Spleen (tissue), 7 donors: ENCODE measurements at regions not wholly inside any gene's neighbourhood (a gene's known extent, or its start where the extent isn't known, plus 50 kb on each side); places are given as distances from the start of the nearest gene placed in this dataset.
"Not testable (repeated sequence)": the region's sequence is repeated elsewhere in the genome, so short reads cannot be mapped to it uniquely, and the experiment has no call there.

Experiments
- POLR2A ChIP-seq, 3 donors: fragments of 450-650 bp; IDR thresholded peaks; one replicate each; pipeline ENCODE4 v1.5.1; 2017; ENCODE audit warnings: antibody characterized with exemption in 3 of 3, mild to moderate bottlenecking in 1 of 3
- POLR2AphosphoS5 ChIP-seq, 3 donors: sonication (generic); formaldehyde crosslinking; IDR thresholded peaks; one replicate each; pipeline ENCODE4 v1.5.1; 2017; ENCODE audit warnings: antibody characterized with exemption in 3 of 3
- TF ChIP-seq, protein P1 (sequence below), 11 experiments: fragments of 200-600 bp in 7 of 11; fragments of 450-650 bp in 4 of 11; sonication (generic) in 4 of 11; IDR thresholded peaks in 8 of 11; conservative IDR thresholded peaks in 3 of 11; 1 replicate in 7 of 11; 2 replicates in 4 of 11; pipeline versions ENCODE4 v1.4.0 to v1.8.0; 2016 to 2021; ENCODE audit warnings: antibody characterized with exemption in 11 of 11, inconsistent platforms in 4 of 11, mild to moderate bottlenecking in 1 of 11
- donor health status: DM: no; HTN: no; CAD: no; lungs with moderate emphysema.
- donor health status: DM: no; HTN: no; CAD: no.
- donor health status: DM: no; HTN: no; CAD: no.

DNA sequence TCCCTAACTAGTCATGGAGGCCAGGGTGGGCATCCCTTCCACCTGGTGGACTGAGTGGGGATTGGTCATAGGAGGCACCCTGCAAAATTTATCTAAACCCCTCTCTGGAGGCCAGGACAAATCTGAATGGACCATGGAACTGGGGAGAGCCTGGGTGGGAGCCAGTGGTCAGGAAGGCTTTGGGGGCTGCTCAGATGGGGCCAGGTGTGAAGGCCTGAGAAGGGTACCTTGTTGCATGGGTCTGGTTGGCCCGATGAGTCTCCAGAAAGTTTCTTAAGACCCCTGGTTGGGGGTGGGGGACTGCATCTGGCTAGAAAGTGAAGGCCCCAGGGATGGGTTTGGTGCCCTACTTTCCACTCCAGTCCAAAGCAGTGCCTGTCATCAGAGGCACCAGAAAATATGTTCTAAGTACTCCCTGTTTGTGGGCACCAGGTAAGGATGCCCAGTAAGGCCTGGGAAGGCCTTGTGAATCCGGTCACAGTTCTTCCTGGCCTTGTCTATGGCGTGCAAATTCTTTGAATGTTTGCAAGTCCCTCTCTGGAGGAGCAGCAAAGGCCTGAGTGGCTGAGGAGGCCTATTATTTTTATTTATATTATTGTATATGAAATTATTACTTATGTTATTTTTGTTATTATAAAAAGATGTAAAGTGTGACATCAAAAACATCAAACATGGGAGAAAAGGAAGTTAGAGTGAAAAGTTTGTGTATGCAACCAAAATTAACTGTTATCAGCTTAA, 1729.0 kb downstream of the SPATA31A7 start:
- TF ChIP-seq, protein P1, sequence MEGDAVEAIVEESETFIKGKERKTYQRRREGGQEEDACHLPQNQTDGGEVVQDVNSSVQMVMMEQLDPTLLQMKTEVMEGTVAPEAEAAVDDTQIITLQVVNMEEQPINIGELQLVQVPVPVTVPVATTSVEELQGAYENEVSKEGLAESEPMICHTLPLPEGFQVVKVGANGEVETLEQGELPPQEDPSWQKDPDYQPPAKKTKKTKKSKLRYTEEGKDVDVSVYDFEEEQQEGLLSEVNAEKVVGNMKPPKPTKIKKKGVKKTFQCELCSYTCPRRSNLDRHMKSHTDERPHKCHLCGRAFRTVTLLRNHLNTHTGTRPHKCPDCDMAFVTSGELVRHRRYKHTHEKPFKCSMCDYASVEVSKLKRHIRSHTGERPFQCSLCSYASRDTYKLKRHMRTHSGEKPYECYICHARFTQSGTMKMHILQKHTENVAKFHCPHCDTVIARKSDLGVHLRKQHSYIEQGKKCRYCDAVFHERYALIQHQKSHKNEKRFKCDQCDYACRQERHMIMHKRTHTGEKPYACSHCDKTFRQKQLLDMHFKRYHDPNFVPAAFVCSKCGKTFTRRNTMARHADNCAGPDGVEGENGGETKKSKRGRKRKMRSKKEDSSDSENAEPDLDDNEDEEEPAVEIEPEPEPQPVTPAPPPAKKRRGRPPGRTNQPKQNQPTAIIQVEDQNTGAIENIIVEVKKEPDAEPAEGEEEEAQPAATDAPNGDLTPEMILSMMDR (IDR thresholded peaks at IDR 0.05 in 8 of 11, conservative IDR thresholded peaks at IDR 0.05 in 3 of 11): not testable (repeated sequence)
- TF ChIP-seq POLR2AphosphoS5, POLR2A (IDR thresholded peaks at IDR 0.05): not testable (repeated sequence)
